ENCODE measurements at regions not wholly inside any gene's neighbourhood (a gene's known extent, or its start where the extent isn't known, plus 50 kb on each side); places are given as distances from the start of the nearest gene placed in this dataset.

DNA sequence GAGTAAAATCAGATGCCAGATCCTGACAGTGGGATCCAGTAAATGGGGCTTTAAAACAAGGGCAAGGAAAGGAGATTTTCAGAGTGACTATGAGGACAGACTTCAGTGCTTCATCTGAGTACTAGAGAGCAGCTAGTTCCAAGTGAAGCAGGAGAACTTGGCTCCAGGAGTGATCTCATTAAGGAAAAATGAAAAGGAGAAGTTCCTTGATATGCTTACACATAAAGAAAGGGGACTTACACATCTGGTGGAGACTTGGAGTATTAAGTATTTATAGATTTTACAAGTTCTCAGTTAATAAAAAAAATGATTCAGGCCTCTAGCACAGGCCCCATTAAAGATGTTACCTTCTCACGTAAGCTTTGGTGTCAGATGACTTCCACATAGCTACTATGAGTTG is 105.8 kb downstream of the ICOS start:
- no peak for DNase-seq (ENCODE audit: extremely low read depth in 1 of 2, low read depth in 1 of 2)

DNA sequence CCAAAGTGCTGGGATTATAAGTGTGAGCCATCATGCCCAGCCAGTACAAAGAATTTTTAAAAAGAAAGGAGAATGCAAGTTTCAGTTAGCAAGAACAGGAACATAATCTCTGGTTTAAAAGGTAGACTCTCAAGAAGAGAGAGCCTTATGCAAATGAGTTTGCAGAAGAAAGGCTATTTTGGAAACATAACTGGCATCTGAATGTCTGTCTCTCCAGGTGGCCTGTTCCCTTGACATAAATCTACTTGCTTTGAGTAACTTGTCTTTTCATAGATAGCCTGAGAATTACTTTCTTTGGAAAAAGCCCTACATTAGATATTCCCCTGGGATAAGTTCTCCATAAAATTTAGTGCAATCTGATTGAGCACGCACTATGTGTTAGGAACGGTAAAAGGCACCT is 109.6 kb downstream of the ICOS start:
- DNase-seq (ENCODE audit: extremely low read depth in 1 of 2, low read depth in 1 of 2): no peak

DNA sequence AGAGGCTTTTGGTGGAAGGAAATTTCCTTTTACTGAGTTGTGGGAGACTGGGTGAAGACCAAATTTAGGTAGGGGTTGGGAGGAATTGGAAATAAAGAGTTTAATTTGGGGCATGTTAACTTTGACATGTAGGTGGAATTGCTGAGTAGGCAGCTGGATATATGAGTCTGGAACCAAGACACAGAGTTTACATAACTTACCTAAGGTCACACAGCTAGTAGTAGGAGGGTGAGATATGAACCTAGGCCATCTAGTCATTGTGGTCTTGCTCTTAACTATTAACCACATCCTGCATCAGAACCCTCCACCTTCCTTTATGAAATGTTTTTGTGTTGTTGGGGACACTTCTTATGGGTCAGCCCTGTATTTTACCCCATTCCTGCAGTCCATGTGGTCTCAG is 113.1 kb downstream of the ICOS start:
- no peak for DNase-seq (ENCODE audit: extremely low read depth in 1 of 2, low read depth in 1 of 2)

DNA sequence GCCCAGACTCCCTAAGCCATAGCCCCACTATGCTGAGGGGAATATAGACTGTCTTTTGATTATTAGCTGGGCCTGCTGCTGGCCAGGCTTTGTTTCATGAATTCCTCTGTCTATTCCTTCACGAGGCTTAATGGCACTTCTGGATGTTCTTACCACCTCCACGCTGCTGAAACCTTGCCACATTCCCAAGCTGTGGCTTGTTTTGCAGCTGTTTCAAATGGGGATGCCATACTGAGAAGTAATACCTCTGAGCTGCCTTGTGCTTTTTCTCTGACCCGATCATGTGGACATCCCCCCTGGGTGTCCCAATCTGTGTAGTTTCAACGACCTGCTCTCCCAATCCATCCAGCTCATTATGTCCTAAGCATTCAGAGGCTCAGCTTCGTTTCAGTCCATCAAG is 114.1 kb downstream of the ICOS start:
- DNase-seq (ENCODE audit: extremely low read depth in 1 of 2, low read depth in 1 of 2): no peak

DNA sequence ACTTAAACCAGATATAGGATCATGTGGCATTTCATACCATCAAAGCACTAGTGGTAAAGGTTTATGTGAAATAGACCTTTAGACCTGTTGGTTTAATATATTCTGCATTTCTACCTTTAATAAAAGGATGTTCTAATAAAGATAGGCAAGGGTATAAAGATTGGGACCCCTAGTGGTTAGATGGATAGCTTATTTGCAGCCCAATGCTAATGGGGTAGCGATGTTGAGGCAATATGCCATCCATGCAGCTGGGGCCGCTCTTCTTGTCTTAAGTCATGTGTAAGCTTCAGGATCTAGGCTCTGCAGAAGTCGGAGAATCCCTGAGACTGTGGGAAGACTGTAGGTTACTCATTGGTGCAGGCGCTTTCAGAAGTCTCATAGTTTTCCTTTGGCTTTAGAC is 114.9 kb downstream of the ICOS start:
- no peak for DNase-seq (ENCODE audit: extremely low read depth in 1 of 2, low read depth in 1 of 2)

DNA sequence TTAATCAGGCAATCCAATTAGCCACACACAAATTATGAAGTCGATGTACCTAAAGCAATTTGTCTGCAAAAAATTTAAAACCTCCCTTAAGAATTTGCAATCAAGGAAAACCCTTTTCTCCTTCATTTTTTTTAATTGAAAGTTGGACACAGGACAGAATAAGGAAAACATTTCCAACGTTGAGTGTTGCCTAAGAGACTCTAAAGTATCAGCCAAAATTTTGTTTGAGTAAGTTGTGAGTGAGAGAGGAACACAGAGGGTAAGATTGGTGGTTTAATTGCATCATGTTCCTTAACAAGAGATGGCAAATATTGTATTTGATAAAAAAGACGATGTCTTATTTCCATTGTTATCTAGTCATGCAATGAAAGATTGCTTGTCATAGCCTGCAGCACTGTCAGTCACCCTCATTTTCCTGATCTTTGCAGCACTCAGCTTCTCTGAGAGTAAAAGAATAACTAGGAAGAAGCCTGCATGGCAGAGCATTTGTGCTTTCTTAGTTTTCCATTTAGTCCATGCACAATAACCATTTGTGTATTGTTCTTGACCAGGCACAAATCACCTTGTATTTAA is 115.5 kb downstream of the ICOS start:
- DNase-seq (ENCODE audit: extremely low read depth in 1 of 2, low read depth in 1 of 2): no peak

DNA sequence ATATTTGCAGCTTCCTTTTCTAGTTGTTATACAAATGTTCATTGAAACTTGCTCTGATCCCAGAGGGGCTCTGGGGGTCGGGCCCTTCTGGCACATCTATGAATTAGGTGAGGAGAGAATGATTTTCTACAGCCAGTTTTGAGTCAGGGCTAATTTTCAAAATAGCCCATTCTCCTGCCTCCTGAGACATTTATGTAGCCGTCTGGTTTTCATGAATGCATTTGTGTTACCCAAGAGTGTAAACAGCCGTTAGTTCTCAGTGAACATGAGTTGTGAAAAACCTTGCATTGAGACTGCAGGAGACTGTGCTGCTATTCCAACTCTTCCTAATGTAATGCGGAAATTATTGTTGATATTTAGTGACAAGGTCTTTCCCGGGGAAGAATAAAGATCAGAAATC is 122.5 kb downstream of the ICOS start:
- no peak for DNase-seq (ENCODE audit: extremely low read depth in 1 of 2, low read depth in 1 of 2)

DNA sequence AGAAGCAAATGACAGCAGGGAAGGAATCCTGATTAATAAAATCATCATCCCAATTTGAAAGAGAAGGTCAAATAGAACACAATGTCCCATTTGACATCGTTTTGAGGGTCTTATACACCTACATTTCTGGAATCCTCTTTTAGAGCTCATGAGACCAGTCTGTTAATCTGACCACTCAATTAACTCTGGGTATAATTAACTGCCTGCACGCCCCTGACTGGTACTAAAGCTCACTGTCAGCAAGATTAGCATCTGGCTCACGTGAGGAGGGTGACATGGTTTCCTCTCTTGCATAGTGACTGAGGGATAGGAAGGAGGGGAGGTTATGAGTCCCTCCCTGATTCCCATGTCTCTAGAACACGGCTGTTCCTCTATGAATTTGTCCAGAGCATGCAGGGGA is 124.3 kb downstream of the ICOS start:
- no peak for DNase-seq (ENCODE audit: extremely low read depth in 1 of 2, low read depth in 1 of 2)

DNA sequence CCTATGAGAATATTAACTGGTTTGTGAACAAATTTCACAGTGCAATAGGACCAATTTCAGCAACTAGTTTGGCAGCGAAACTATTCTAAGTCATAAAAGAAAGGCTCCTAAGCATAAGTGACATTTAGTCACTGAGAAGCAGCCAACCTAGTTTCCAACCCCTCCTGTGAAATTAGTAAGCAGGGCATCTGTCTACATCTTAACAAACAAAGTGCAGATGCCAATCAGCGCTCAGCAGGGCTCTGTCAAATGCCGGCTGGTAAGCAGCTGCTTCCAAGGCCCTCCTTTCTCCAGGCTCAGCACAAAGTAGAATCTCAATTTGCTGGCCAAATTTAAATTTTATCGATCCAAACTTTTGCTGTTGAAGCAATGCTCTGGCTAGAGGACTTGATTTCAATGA is 124.7 kb downstream of the ICOS start:
- DNase-seq (ENCODE audit: extremely low read depth in 1 of 2, low read depth in 1 of 2): no peak

DNA sequence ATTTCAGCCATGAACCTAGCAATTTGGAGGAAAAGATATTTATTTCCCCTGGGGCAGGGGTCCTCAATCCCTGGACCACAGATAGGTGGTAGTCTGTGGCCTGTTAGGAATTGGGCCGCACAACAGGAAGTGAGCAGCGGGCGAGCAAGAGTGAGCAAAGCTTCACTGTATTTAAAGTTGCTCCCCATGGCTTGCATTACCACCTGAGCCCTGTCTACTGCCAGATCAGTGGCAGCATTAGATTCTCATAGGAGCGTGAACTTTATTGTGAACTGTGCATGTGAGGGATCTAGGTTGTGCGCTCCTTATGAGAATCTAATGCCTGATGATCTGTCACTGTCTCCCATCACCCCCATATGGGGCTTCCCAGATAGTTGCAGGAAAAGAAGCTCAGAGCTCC is 127.6 kb downstream of the ICOS start:
- no peak for DNase-seq (ENCODE audit: extremely low read depth in 1 of 2, low read depth in 1 of 2)

DNA sequence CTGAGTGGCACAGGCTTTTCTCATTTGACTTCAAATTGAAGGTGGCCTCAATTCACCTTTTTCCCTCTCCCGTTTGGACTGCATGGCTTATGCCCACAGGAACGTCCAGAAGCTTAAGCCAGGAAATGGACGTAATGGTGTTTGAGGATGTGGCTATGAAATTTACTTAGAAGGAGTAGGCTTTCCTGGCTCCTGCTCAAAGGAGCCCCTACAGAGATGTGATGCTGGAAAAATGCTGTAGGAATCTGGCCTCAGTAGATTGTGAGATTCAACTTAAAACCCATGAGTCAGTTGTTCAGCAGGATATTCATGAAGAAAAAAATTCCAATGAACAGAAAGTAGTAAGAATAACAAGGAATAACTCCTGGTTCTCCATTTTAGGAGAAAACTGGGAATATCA is 129.0 kb downstream of the ICOS start:
- DNase-seq (ENCODE audit: extremely low read depth in 1 of 2, low read depth in 1 of 2): no peak

DNA sequence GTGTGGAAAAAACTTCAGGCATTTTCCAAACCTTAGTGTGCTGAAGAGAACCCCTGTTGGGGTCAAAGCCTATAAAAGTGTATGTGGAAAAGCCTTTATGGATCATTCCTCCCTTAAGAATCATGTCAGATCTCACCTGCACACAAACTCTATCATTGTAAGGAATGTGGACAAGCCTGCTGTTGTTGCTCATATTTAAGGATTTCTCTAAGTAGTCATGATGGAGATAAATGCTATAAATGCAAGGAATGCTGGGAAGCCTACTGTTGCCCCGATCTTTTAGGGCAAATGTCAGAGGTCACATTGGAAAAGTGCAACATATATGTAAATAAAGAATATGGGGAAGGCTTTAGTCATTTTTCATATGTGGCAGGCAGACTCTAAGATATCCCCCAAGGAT is 129.5 kb downstream of the ICOS start:
- no peak for DNase-seq (ENCODE audit: extremely low read depth in 1 of 2, low read depth in 1 of 2)

DNA sequence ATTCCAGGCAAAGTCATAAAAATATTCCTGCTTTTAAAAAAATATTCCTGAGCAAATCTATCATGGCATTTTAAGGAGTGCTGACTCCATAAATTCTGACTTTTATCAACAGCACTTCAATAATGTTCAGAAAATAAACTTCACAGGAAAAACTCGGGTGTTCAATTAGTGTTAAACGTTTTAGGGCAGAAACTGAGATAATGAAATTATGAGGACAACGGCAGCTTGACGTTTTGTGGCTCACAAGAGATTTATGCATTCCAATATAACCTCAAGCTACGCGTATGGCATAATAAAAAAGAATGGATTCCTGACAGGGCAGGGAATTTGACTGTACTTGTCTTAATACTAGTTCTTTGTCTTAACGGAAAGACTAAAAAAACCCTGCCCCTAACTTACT is 133.2 kb downstream of the ICOS start:
- DNase-seq (ENCODE audit: extremely low read depth in 1 of 2, low read depth in 1 of 2): no peak

DNA sequence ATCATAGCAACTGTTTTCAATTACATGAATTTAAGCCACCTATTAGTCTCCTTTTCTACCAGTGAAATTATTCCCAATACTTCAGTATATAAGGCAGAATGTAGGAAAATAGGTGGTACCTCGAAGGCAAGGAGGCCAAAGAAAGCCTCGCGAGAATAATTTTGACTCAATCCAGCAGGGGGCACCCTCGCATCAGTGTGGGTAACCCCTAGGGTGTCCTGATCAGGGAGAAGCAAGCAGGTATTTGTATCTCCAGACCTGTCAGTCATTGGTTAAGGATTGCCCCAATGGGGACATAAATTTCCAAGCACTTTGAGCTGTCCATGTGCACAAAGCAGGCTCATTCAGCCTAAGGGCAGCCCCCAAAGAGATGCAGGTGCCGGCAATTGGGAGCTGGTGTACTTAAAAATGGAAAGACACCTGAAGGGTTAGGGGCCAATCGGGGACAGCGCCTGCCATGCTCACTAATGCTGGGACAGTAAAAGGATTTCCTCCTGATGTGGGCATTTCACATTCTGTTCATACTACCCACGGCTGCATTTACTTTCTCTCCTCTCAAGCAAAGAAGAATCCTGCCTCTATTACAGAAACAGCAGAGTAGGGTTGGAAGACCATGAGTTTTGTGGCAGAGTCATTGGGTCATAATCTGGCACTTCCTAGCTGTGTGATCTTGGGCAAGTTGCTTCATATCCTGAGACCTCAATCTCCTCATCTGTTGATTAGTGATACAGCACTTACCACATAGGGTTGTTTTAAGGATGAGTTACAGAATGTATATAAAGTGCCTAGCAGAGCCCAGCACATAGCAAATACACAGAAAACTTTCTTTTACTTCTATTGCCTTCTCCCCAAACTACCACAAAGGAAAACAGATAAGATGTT is 136.1 kb downstream of the ICOS start:
- DNase-seq (ENCODE audit: extremely low read depth in 1 of 2, low read depth in 1 of 2): peak; percentile 38 to 56

DNA sequence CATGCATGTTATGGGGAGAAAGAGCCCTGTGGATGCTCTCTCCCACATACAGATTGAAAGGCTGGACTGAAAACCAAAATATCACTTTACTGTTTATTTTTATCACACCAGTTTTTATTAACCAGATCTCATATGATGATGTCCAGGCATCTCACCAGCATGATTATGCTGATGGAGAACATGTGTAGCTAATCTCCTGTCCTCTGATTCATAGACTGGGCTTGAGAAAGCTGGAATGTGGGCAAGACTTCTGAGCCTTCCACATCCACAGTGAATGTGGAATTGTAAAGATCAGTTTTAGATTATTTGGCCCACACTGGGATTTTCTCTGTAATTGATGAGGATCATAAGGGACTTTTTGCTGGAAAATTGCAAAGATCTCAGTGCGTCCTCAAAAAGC is 137.9 kb downstream of the ICOS start:
- DNase-seq (ENCODE audit: extremely low read depth in 1 of 2, low read depth in 1 of 2): no peak

DNA sequence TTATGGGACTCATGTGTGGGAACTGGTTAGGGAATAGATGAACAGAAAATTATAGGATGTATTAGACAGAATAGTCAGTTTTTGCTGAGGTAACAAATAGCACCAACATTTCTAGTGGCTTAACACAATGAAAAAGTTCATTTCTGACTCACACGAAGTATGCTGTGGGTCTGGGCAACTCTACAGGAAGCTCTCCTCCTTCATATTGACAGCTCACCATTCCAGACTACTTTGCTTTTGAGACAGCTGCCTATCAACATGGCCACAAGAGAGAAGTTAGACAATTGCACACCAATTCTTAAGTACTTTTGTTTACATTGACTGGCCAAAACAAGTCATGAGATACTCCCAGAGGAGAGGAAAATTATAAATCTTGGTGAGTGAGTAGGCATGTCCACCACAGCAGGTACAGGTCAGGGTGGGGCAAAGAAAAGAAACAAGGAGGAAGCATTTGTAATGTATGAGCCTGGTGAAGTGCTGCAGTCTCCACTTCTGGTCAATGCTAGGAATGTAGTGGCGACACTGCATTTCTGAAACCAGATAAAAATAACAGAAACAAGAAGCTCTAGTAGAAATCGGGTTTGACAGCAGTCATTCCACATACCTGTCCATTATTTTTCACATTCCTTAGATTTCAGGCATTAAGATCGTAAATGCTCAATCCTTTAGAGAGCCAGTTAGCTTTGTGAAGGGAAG is 141.6 kb downstream of the ICOS start:
- no peak for DNase-seq (ENCODE audit: extremely low read depth in 1 of 2, low read depth in 1 of 2)

DNA sequence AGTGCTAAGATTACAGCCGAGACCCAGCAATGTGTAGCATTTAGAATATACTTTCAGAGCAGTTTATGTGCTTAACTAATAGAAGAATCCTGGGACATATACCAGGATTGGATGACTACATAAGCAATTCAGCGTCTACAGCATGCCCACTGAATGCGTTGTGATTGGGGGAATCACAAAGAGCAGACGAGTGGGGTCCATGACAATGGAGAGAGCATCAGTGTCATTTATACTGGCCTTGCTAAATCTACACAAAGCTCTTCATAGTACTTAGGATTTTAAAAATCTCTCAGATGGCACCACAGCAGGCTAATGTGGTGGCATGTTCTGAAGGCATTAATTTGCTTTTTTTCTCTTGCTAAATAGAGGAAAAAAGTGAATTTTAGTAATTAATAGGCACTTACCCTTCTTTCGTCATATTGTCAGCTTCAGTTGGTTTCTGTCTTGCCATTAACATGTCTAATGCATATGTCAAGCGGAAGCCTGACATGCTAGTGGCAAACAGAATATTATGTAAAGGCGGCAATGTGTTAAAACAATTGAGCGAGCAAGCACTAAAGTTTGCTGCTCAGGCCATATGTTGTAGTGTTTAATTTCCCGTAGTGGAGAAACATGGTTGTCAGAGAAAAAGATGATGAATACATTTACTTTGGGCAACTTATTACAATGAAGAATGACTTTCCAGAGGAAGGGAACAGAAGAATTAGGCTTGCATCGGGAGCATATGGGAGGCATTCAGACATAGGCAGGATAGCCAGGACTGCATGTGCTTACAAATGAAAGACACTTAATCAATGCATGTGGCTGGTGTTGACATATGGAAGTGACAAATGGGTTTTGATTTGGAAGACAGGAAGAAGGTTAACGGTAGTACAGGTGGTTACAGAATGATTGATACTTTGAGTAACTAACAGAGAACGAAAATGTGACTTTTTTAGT is 145.2 kb downstream of the ICOS start:
- DNase-seq (ENCODE audit: extremely low read depth in 1 of 2, low read depth in 1 of 2): no peak

DNA sequence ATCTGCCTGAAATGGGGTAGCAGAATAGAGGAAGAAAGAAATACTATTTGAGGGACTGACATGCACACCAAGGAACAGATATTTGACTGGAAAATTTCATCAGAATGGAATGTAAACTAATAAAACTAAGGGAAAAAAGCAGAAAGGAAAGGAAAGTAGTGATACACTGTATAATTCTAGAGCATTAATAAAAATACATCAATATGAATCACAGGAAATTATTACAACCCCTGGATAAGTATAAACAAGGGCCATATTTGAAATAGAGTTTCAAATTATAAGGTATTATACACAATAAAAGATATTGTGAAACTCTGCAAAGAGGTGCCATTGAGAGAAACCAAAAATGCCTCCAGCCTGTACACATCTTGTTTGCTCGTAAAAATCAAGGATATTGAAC is 149.6 kb downstream of the ICOS start:
- no peak for DNase-seq (ENCODE audit: extremely low read depth in 1 of 2, low read depth in 1 of 2)

DNA sequence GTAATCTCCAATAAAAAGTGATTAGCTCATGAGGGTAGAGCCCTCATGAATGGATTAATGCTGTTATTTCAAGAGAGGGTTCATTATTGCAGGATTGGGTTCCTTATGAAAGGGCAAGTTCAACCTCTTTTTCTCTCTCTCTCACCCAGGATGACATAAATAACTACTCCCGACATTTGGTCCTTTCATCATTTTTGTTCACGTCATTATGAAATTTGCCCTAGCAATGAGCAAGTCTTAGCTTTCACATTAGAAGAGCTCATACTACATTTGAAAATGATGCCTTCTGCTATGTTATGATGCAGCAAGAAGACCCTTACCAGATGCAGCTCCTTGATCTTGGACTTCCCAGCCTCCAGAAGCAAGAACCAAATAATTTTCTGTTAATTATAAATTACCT is 152.5 kb downstream of the ICOS start:
- DNase-seq (ENCODE audit: extremely low read depth in 1 of 2, low read depth in 1 of 2): no peak

DNA sequence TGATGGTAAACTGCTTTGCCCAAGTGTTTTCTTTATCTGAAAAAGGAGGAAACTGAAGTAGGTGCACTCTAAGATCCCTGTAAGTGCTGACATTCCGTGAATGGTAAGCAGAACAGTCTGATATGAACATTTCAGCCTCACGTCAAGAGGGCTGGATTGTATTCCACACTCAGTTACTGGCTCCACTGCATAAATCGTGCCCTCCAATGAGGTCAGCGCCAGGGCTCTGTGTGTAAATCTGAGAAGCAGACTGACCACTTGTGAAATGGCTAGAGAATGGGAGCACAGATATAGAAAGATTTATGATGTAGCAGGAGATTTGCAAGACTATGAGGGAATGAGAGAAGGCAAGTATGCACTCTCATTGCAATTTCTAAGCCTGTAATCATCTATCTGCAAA is 153.0 kb downstream of the ICOS start:
- no peak for DNase-seq (ENCODE audit: extremely low read depth in 1 of 2, low read depth in 1 of 2)

DNA sequence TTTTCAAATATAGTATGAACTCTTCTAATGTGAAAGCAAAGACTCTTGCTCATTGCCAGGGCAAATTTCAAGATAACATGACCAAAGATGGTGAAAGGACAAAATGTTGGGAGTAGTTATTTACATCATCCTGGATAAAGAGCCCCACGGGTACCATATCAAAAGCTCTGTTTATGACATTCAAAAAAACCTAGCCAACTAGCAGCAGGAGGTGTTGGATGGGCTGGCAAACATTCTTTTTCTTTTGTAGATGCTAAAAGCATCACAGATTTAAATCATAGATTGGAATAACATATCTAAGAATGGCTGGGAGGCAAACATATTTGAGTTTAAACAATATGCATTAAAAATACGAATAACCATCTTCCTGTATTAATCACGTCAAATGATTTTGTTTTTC is 153.5 kb downstream of the ICOS start:
- no peak for DNase-seq (ENCODE audit: extremely low read depth in 1 of 2, low read depth in 1 of 2)
